Spleen (tissue), 7 donors: ENCODE measurements at regions not wholly inside any gene's neighbourhood (a gene's known extent, or its start where the extent isn't known, plus 50 kb on each side); places are given as distances from the start of the nearest gene placed in this dataset.

Experiments used
- POLR2AphosphoS5 ChIP-seq, 3 donors: sonication (generic); formaldehyde crosslinking; IDR thresholded peaks; one replicate each; pipeline ENCODE4 v1.5.1; 2017; ENCODE audit warnings: antibody characterized with exemption in 3 of 3
- TF ChIP-seq, protein P1 (sequence below), 11 experiments: fragments of 200-600 bp in 7 of 11; fragments of 450-650 bp in 4 of 11; sonication (generic) in 4 of 11; IDR thresholded peaks in 8 of 11; conservative IDR thresholded peaks in 3 of 11; 1 replicate in 7 of 11; 2 replicates in 4 of 11; pipeline versions ENCODE4 v1.4.0 to v1.8.0; 2016 to 2021; ENCODE audit warnings: antibody characterized with exemption in 11 of 11, inconsistent platforms in 4 of 11, mild to moderate bottlenecking in 1 of 11
- donor health status: DM: no; HTN: no; CAD: no; lungs with moderate emphysema.
- donor health status: DM: no; HTN: no; CAD: no.
- donor health status: DM: no; HTN: no; CAD: no.

DNA sequence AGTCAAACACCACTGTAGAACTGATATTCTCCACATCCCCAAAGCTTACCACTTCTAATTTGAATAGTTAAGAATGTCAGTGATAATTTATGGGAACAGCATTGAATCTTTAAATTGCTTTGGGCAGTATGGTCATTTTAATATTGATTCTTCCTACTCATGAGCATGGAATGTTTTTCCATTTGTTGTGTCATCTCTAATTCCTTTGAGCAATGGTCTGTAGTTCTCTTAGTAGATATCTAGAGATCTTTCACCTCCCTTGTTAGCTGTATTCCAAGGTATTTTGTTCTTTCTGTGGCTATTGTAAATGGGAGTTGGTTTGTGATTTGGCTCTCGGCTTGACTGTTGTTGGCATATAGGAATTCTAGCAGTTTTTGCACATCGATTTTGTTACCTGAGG is 1341.8 kb upstream of the CDH9 start:
- TF ChIP-seq, protein P1, sequence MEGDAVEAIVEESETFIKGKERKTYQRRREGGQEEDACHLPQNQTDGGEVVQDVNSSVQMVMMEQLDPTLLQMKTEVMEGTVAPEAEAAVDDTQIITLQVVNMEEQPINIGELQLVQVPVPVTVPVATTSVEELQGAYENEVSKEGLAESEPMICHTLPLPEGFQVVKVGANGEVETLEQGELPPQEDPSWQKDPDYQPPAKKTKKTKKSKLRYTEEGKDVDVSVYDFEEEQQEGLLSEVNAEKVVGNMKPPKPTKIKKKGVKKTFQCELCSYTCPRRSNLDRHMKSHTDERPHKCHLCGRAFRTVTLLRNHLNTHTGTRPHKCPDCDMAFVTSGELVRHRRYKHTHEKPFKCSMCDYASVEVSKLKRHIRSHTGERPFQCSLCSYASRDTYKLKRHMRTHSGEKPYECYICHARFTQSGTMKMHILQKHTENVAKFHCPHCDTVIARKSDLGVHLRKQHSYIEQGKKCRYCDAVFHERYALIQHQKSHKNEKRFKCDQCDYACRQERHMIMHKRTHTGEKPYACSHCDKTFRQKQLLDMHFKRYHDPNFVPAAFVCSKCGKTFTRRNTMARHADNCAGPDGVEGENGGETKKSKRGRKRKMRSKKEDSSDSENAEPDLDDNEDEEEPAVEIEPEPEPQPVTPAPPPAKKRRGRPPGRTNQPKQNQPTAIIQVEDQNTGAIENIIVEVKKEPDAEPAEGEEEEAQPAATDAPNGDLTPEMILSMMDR (IDR thresholded peaks at IDR 0.05 in 8 of 11, conservative IDR thresholded peaks at IDR 0.05 in 3 of 11): no peak
- TF ChIP-seq POLR2AphosphoS5 (IDR thresholded peaks at IDR 0.05): no peak
